ENCODE measurements at regions not wholly inside any gene's neighbourhood (a gene's known extent, or its start where the extent isn't known, plus 50 kb on each side); places are given as distances from the start of the nearest gene placed in this dataset.
"Not testable (repeated sequence)": the region's sequence is repeated elsewhere in the genome, so short reads cannot be mapped to it uniquely, and the experiment has no call there.

DNA sequence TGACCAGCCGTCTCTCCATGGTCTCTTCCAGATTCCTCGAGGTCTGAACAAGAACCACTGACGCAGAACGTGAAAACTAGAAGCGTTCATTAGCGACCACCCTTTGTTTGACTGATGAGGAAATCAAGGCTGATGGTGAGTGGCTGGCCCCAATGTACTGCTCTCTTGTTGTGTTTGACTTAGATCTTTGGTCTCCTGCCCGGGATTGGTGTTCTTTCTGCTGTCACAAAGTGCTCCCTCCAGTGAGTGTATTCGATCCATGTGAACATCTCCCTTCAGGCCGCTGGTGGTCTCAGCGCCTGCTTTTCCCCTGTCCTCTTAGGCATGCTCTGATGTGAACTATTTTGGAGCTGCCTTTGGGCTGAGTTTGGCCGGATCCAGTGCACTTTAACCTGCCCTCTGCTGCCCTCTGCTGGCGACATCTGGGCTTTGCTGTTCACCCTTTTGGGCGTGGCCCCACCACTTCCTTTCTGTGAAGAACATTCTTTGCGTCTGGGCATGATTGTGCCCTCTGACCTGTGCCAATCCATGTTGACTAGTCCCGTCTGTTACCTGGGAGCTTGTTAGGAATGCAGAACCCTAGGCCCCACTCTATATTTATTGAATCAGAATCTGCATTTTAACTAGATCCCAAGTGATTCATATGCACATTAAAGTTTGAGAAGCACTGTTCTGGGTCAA lies 279.1 kb downstream of the TTC6 start:
- peak; percentile 97 for ATAC-seq
- Histone ChIP-seq H3K4me1 (no peaks in the 10 kb centered on the region), H3K36me3 (no peaks in the 10 kb centered on the region), H3K4me3 (no peak overlapping the region), H3K27me3 (ENCODE audit: low read depth) (no peaks in the 10 kb centered on the region), H3K27ac (no peak overlapping the region), H3K9me3 (no peaks in the 10 kb centered on the region)
- intact Hi-C loops (cut with DNase I), result no loop called here
- peak; percentile 86 for DNase-seq
- TF ChIP-seq, protein P1, sequence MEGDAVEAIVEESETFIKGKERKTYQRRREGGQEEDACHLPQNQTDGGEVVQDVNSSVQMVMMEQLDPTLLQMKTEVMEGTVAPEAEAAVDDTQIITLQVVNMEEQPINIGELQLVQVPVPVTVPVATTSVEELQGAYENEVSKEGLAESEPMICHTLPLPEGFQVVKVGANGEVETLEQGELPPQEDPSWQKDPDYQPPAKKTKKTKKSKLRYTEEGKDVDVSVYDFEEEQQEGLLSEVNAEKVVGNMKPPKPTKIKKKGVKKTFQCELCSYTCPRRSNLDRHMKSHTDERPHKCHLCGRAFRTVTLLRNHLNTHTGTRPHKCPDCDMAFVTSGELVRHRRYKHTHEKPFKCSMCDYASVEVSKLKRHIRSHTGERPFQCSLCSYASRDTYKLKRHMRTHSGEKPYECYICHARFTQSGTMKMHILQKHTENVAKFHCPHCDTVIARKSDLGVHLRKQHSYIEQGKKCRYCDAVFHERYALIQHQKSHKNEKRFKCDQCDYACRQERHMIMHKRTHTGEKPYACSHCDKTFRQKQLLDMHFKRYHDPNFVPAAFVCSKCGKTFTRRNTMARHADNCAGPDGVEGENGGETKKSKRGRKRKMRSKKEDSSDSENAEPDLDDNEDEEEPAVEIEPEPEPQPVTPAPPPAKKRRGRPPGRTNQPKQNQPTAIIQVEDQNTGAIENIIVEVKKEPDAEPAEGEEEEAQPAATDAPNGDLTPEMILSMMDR (IDR thresholded peaks at IDR 0.05), result peak; percentile 83

DNA sequence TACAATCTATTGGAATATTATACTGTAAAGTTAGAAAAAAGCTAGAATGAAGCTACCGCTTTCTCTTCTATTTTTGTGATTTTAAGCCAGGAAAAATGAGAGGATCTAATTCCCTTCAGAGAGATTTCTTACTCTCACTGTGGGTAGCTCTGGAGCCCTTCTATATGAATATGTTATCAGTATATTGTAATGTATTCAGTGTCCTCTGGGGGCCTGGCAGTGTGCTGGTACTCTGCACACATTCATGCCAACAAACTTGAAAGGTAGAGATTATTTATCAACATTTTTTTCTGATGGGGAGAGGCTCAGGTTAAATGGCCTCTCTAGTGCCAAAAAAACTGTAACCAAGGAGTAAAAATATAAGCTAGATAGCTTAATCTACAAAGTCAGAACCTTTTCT lies 292.8 kb downstream of the TTC6 start:
- TF ChIP-seq, protein P1 (IDR thresholded peaks at IDR 0.05), result no peak
- Histone ChIP-seq H3K27me3 (ENCODE audit: low read depth) (peaks cover 4% of the 10 kb centered on the region), H3K4me3 (no peak overlapping the region), H3K9me3 (no peaks in the 10 kb centered on the region), H3K36me3 (no peaks in the 10 kb centered on the region), H3K27ac (no peak overlapping the region), H3K4me1 (no peaks in the 10 kb centered on the region)
- DNase-seq, result no peak
- no peak for ATAC-seq
- intact Hi-C loops (cut with DNase I), result no loop called here

DNA sequence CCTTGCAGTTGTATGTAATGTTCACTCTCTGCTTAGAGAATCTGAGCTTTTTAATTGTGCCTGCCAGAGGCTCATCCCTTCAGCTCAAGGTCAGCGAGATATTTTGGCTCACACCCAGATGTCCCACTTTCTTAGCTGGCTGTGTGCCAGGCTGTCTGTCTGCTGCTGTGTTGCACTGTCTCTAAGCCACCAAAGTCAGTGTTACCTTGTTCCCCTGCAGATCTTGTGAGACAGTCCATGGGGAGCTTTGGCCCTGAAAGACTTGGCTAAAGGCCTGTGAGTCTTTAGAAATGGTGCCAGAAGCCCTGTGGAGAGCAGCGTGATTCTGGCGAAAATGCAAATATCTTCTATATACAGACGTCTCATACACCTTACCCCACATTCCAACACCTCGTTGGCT lies 293.7 kb downstream of the TTC6 start:
- intact Hi-C loops (cut with DNase I), result no loop called here
- H3K27ac ChIP-seq, result no peak overlapping the region
- no peaks in the 10 kb centered on the region for H3K36me3 ChIP-seq
- no peak for ATAC-seq
- H3K4me1 ChIP-seq, result no peaks in the 10 kb centered on the region
- no peak for DNase-seq
- TF ChIP-seq, protein P1 (IDR thresholded peaks at IDR 0.05), result no peak
- peaks cover 4% of the 10 kb centered on the region for H3K27me3 ChIP-seq (ENCODE audit: low read depth)
- H3K4me3 ChIP-seq, result no peak overlapping the region
- no peaks in the 10 kb centered on the region for H3K9me3 ChIP-seq

DNA sequence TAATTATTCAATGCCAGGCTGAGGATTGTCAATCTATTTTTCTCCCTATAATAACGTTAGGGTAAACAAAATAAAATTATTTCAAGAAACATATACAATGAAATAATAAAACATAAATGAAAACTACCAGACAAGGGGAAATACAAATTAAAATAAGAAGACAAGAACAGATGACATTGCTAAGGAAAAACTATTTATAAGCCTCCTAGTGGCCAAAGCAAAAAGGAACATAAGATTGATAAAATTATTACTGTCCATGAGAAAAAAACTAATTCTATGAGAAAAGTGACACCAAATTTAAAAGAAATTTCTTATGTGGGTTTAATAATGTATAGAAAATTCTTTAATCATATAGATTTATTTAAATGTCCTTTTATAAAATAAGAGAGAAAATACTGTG lies 294.7 kb downstream of the TTC6 start:
- no peak overlapping the region for H3K27ac ChIP-seq
- DNase-seq (no peak), ATAC-seq (no peak)
- TF ChIP-seq, protein P1 (IDR thresholded peaks at IDR 0.05), result no peak
- intact Hi-C loops (cut with DNase I), result no loop called here
- H3K36me3 ChIP-seq, result no peaks in the 10 kb centered on the region
- H3K9me3 ChIP-seq, result no peaks in the 10 kb centered on the region
- H3K27me3 ChIP-seq (ENCODE audit: low read depth), result peaks cover 4% of the 10 kb centered on the region
- H3K4me1 ChIP-seq, result no peaks in the 10 kb centered on the region
- H3K4me3 ChIP-seq, result no peak overlapping the region

DNA sequence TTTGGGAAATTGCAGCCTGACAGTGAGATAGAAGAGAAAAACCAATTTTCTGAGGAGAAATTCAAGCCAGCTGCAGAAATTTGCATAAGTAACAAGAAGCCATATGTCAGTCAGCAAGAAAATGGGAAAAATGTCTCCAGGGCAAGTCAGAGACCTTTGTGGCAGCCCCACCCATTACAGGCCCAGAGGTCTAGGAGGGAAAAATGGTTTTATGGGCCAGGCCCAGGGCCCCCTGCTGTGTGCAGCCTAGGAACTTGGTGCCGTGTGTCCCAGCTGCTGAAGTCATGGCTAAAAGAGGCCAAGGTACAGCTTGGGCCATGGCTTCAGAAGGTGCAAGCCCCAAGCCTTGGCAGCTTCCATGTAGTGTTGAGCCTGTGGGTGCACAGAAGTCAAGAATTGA lies 296.1 kb downstream of the TTC6 start:
- H3K4me3 ChIP-seq; H3K36me3 ChIP-seq; H3K27me3 ChIP-seq (ENCODE audit: low read depth); H3K4me1 ChIP-seq; DNase-seq; ATAC-seq; intact Hi-C loops (cut with DNase I); H3K27ac ChIP-seq; H3K9me3 ChIP-seq: not testable (repeated sequence)

DNA sequence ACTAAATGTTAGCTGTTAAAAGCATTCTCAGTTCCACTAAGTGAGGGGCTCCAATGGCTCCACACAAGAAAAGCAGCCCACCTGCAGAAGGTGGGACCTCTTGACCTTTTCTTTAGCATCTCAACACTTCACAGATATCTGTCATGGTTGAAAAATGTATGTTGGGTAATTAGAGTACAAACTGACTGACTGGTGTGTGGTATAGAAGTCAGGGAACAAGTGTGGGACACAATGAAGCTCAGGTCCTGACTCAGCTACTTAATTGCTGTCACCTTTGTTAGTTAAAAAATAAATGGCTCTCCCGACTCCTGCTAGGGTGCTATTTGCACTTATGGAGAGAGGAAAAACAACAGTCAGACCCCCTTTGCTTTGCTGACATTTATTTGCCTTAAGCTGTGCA lies 299.0 kb downstream of the TTC6 start:
- Histone ChIP-seq H3K4me3 (no peak overlapping the region), H3K27ac (no peak overlapping the region), H3K4me1 (no peaks in the 10 kb centered on the region), H3K9me3 (no peaks in the 10 kb centered on the region), H3K36me3 (no peaks in the 10 kb centered on the region), H3K27me3 (ENCODE audit: low read depth) (peaks cover 3% of the 10 kb centered on the region)
- ATAC-seq, result no peak
- no peak for DNase-seq
- TF ChIP-seq, protein P1 (IDR thresholded peaks at IDR 0.05), result no peak
- intact Hi-C loops (cut with DNase I), result no loop called here

All from lower lobe of right lung (tissue), 2 donors.